ENCODE measurements at regions not wholly inside any gene's neighbourhood (a gene's known extent, or its start where the extent isn't known, plus 50 kb on each side); places are given as distances from the start of the nearest gene placed in this dataset.

GRCh38 chr13:62432295-62432694, 1016.6 kb upstream of the PCDH20 start:
- no peak overlapping the region for H3K4me3 ChIP-seq
- no peaks in the 10 kb centered on the region for H3K36me3 ChIP-seq
- TF ChIP-seq EP300 (IDR thresholded peaks at IDR 0.05) (no peak), POLR2A (IDR thresholded peaks at IDR 0.05) (no peak), CTCF (IDR thresholded peaks at IDR 0.05) (no peak)
- H3K27me3 ChIP-seq = no peaks in the 10 kb centered on the region
- H3K27ac ChIP-seq = no peak overlapping the region
- WGBS, 2 donors = 74 to 80% methylated on average over 1 of the region's 1 CpG
- H3K9me3 ChIP-seq = no peaks in the 10 kb centered on the region
- no peaks in the 10 kb centered on the region for H3K4me1 ChIP-seq
- DNase-seq (ENCODE audit: low spot score in 2 of 2) = no peak

- no peaks in the 10 kb centered on the region for H3K9me3 ChIP-seq
- H3K4me1 ChIP-seq = no peaks in the 10 kb centered on the region
- TF ChIP-seq EP300 (IDR thresholded peaks at IDR 0.05) = no peak
- no peak for TF ChIP-seq POLR2A (IDR thresholded peaks at IDR 0.05)
- no peak for TF ChIP-seq CTCF (IDR thresholded peaks at IDR 0.05)
- H3K27ac ChIP-seq = no peak overlapping the region
- DNase-seq (ENCODE audit: low spot score in 2 of 2) = no peak
- H3K36me3 ChIP-seq = no peaks in the 10 kb centered on the region
- H3K27me3 ChIP-seq = no peaks in the 10 kb centered on the region
- H3K4me3 ChIP-seq = no peak overlapping the region
These were observed 1016.2 kb upstream of the PCDH20 start for GRCh38 chr13:62431852-62432251.

- Histone ChIP-seq H3K27ac (no peak overlapping the region), H3K27me3 (no peaks in the 10 kb centered on the region), H3K4me1 (no peaks in the 10 kb centered on the region), H3K4me3 (no peak overlapping the region), H3K36me3 (no peaks in the 10 kb centered on the region), H3K9me3 (no peaks in the 10 kb centered on the region)
- no peak for TF ChIP-seq EP300 (IDR thresholded peaks at IDR 0.05)
- TF ChIP-seq POLR2A (IDR thresholded peaks at IDR 0.05) = no peak
- no peak for TF ChIP-seq CTCF (IDR thresholded peaks at IDR 0.05)
- WGBS, 2 donors = 85 to 91% methylated on average over 3 of the region's 3 CpGs
- DNase-seq (ENCODE audit: low spot score in 2 of 2) = no peak
These were observed 1003.2 kb upstream of the PCDH20 start for GRCh38 chr13:62418872-62419271.

- no peak for TF ChIP-seq CTCF (IDR thresholded peaks at IDR 0.05)
- TF ChIP-seq EP300 (IDR thresholded peaks at IDR 0.05) = no peak
- no peak for TF ChIP-seq POLR2A (IDR thresholded peaks at IDR 0.05)
- H3K9me3 ChIP-seq = no peaks in the 10 kb centered on the region
- H3K4me1 ChIP-seq = no peaks in the 10 kb centered on the region
- H3K27ac ChIP-seq = no peak overlapping the region
- no peaks in the 10 kb centered on the region for H3K36me3 ChIP-seq
- no peak for DNase-seq (ENCODE audit: low spot score in 2 of 2)
- 57 to 61% methylated on average over 4 of the region's 4 CpGs for WGBS, 2 donors
- no peaks in the 10 kb centered on the region for H3K27me3 ChIP-seq
- no peak overlapping the region for H3K4me3 ChIP-seq
These were observed 1002.7 kb upstream of the PCDH20 start for GRCh38 chr13:62418376-62418775.

GRCh38 chr13:62407871-62408270, 992.2 kb upstream of the PCDH20 start:
- 77 to 97% methylated on average over 5 of the region's 5 CpGs for WGBS, 2 donors
- no peaks in the 10 kb centered on the region for H3K27me3 ChIP-seq

More at GRCh38 chr13:62407871-62408270, 992.2 kb upstream of the PCDH20 start:
- Histone ChIP-seq H3K36me3 (no peaks in the 10 kb centered on the region), H3K27ac (no peak overlapping the region), H3K4me3 (no peak overlapping the region), H3K9me3 (peaks cover 0 to 3% (median 0%) of the 10 kb centered on the region in 4 donors), H3K4me1 (no peaks in the 10 kb centered on the region)
- DNase-seq (ENCODE audit: low spot score in 2 of 2) = no peak
- TF ChIP-seq EP300 (IDR thresholded peaks at IDR 0.05) (no peak), POLR2A (IDR thresholded peaks at IDR 0.05) (no peak), CTCF (IDR thresholded peaks at IDR 0.05) (no peak)
